HG03108 (cell line): ENCODE measurements at regions not wholly inside any gene's neighbourhood (a gene's known extent, or its start where the extent isn't known, plus 50 kb on each side); places are given as distances from the start of the nearest gene placed in this dataset.

Experiments
- ATAC-seq: cut with Tn5 transposase; IDR thresholded peaks from one replicate; pipeline ENCODE4 v1.9.1; 2021; ENCODE audit warnings: moderate library complexity; ENCODE audit not compliant: unreplicated experiment

DNA sequence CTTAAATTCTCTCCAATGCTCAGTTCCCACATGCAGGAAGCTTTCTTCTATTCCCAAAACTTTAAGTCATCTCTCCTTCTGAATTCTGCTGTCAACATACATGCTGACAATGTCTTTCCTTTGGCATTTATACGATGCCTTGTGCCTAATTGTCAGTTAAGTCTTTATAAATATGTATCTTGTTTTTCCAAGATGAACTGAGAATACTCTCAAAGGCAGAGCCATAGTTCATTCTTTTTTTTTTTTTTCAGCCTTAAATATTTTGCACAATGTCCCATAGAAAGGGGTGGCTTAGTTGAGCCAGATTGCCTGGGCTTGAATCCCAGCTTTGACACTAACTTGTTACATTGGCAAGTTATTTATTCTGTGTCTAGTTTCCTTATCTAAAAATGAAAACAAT is 210.6 kb downstream of the QDPR start:
- no peak for ATAC-seq

GRCh38 chr4:17296921-17297890 is 214.7 kb downstream of the QDPR start:
- ATAC-seq: no peak

DNA sequence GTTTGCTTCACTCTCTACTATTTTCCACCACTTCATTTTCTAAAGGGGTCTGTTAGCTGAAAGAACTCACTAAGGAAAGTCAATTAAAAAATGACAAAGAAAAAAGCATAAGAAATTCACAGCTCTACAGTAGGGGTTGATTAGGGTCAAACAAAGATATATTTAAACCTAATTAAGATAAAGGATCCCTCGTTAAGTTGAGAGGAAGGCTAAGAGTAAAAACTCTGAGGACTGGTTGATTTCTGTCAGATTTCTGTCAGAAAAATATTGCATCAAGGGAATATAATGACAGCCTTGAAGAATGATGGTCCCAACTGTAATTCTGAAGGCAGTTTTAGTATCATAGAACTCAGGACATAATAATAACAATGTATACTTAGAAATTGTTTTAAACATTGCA is 218.0 kb downstream of the QDPR start:
- no peak for ATAC-seq

GRCh38 chr4:17288151-17288550 is 223.7 kb downstream of the QDPR start:
- ATAC-seq: no peak

GRCh38 chr4:17286752-17287460 is 225.0 kb downstream of the QDPR start:
- no peak for ATAC-seq

GRCh38 chr4:17285747-17286146 is 226.1 kb downstream of the QDPR start:
- no peak for ATAC-seq

GRCh38 chr4:17284323-17285175 is 227.3 kb downstream of the QDPR start:
- no peak for ATAC-seq

DNA sequence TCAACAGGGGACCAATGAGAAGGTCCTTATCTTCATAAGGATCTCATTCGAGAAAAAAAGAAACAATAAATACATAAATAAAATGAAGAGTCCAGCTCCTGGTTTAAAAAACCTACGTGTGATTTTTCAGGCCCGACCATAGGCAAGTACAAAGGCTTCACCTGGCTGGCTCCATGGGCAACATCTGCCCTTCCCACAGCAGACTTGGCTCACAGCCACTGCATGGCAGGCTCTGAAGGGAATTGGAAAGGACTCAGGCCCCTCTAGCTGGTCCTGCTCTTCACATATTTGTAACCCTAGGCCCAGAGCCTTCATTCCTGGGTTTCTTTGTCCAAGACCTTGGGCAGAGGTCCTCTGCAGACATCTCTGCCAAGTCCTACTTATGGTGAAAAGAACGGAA is 228.1 kb downstream of the QDPR start:
- ATAC-seq: no peak

GRCh38 chr4:17283251-17283650 is 228.6 kb downstream of the QDPR start:
- ATAC-seq: no peak

- no peak for ATAC-seq
Observed at GRCh38 chr4:17280261-17281018, 231.4 kb downstream of the QDPR start.

DNA sequence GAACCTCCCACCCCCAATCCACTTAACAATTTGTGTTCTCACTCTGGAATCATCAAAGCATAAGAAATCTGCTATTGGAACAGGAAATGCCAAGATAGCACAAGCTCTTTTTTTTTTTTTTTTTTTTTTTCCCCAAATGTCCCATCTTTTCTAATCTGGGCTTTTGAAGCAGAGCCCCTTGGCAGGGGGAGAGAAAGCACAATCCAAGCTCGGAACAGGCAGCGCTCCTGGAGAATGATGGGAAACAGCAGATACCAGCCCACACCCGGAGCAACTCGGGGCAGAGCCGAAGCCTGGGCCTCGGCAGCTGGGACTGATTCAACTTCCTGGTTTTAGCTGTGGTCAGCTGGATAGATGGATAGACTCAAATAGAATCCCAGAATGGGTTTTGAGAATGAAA is 235.1 kb downstream of the QDPR start:
- no peak for ATAC-seq

DNA sequence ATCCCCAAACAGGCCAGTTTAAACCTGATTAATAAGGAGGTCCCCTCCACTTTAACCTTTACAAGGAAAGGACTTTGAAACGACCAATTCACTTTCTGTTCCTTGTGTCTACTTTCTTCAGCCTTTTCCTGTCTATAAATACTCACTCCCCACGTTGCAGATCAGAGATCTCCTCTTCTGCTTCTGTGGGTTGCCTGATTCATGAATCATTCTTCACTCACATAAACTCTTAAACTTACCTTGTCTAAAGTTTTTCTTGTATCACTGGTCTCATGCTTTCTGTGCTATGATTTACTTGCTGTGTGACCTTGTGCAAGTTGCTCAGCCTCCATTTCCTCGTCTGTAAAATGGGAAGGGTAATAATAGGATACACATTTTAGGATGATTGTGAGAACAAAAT is 236.1 kb downstream of the QDPR start:
- ATAC-seq: no peak

DNA sequence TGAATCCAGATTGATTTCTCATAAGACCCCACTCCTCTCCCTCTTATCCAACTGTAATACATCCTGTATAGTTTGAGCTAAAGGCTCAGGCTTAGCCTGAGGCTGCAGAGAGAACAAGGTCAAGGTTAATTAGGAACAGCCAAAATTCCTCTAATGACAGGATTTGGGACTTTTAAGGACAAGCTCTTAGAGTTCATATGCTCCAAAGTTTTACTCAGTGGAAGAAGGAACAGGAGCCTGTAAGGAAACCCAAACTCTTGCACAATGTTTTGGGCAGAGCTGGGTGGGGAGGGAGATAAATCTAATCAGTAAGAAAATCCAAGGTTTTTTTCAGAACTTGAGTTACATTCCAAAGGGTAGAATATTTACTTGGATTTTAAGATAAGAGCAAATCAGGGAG is 238.8 kb downstream of the QDPR start:
- no peak for ATAC-seq

GRCh38 chr4:17272154-17272553 is 239.7 kb downstream of the QDPR start:
- ATAC-seq: no peak

DNA sequence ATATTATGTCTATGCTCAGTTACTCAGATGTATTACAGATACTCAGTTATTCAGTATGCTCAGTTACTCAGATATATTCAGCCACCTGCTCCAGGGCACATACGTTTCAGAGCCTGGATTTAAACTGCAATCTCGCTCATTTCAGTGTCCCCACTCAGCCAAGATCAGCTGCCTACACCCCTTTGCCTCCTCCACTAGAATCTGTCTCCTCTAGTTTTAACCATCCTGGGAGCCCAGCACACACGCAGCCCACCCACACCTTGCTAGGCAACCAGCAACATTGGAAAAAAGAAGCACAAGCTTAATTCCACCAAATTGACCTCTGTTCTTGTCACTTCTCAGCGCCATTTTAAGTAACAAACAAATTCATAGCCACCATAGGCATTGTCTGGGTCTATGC is 246.2 kb downstream of the QDPR start:
- ATAC-seq: no peak

- ATAC-seq: no peak
Observed at GRCh38 chr4:17265139-17265538, 246.8 kb downstream of the QDPR start.

DNA sequence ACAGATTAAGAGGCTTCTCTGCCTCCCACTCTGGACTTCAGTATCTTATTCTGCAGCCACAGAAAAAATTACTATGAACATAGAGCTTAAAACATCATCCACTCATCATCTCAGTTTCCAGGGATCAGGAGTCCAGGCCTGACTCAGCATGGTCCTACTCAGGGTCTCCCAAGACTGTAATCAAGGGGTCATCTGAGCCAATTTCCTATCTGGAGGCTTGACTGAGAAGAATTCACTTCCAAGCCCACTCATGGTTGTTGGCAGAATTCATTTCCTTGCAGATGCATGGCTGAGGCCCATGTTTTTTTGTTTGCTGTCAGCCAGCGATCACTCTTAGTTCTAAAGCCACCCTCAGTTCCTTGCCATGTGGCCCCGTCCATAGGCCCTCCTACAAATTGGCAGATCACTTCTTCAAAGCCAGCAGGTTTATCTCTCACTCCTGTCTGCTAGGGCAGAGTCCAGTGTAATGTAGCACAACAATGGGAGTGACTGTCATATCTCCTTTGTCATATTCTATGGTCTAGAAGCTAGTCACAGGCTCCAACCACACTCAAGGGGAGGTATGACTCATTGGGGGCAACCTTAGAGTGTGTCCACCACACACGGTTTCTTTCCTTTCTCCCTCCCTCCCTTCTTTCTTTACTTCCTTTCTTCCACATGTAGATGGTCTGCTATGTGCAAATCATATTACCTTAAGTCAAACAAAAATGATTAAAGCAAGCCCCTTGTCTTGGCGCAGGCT is 251.6 kb downstream of the QDPR start:
- no peak for ATAC-seq

- ATAC-seq: no peak
Observed at GRCh38 chr4:17258106-17258505, 253.8 kb downstream of the QDPR start.

GRCh38 chr4:17252131-17252530 is 259.8 kb downstream of the QDPR start:
- ATAC-seq: no peak

- no peak for ATAC-seq
Observed at GRCh38 chr4:17251101-17251500, 260.8 kb downstream of the QDPR start.
